NCI-H748 (cell line): ENCODE measurements at regions not wholly inside any gene's neighbourhood (a gene's known extent, or its start where the extent isn't known, plus 50 kb on each side); places are given as distances from the start of the nearest gene placed in this dataset.
"Not testable (repeated sequence)": the region's sequence is repeated elsewhere in the genome, so short reads cannot be mapped to it uniquely, and the experiment has no call there.

Experiments
- DNase-seq: peaks from one replicate; lab custom pipeline; 2025; ENCODE audit not compliant: unreplicated experiment; lab: John Stamatoyannopoulos, UW

DNA sequence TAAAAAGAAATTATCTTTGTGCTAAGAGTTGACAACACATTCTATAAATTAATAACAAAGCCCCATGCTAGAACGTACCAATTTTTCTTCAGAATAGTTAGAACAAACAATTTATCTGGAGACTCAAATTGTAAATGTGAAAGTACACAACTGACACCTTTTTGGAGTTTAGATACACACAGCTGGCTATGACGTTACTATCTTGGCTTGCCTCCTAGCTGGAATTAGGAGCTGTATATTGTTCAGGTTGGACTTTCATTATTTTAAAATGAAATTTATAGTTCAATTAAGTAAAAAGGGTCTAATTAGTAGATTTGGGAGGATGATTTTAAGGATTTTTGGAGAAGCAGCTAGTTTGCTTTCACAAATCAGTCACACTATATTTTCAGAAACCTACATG lies 393.9 kb upstream of the RIOK2 start:
- no peak for DNase-seq

DNA sequence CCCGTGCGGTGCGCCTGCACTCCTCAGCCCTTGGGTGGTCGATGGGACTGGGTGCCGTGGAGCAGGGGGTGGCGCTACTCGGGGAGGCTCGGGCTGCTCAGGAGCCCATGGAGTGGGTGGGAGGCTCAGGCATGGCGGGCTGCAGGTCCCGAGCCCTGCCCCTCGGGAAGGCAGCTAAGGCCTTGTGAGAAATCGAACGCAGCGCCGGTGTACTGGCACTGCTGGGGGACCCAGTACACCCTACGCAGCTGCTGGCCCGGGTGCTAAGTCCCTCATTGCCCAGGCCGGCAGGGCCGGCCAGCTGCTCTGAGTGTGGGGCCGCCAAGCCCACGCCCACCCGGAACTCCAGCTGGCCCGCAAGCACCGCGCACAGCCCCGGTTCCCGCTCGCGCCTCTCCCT lies 396.9 kb upstream of the RIOK2 start:
- not testable (repeated sequence) for DNase-seq

DNA sequence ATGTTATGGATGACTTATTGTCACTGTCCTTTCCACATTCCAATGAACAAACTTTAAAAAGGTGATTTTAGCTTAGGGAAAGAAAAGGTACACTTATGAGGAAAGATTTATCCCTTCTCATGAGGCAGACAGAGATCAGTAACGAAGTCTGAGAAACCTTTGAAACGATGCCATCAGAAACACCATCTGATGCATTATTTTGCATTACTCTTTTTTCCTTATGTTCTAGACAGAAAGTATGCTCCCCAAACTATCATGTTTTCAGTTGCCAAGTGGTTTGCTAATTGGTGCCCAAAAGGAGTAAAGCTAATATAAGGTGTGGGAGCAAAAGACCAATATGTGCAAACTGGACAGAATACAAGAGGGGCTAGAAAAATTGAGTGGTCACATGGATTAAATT lies 397.7 kb upstream of the RIOK2 start:
- DNase-seq: no peak

DNA sequence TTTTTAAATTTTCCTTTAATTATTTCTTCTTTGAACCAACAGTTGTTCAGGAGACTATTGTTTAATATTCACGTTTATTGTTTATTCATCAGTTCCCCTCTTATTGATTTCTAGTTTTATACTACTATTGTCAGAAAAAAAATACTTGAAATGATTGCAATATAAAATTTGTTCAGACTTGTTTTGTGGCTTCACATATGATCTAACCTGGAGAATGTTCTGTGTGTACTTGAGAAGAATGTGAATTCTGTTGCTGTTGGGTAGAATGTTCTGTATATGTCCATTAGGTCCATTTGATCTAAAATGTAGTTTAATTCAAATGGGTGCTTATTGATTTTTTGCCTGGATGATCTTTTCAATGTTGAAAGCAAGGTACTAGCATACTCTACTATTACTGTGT lies 408.7 kb upstream of the RIOK2 start:
- no peak for DNase-seq

DNA sequence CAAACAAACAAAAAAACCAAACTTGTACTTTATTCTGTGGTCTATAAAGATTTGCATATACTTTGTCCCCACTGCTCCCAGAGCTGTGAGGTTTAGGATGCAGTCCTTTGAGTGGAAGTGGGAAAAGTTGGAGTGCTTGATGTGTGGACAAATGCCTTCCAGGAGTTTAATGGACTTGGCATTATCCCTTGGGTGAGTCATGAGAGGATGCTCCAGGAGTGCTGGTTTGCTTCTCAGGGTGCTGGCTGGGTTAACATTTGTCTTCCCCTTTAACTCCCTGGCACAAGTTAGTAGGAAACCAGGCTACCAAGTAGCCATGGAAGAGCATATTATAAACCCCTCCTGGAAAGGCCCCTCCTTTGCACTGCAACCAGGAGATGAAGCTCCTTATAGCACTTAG lies 417.4 kb upstream of the RIOK2 start:
- DNase-seq: no peak

DNA sequence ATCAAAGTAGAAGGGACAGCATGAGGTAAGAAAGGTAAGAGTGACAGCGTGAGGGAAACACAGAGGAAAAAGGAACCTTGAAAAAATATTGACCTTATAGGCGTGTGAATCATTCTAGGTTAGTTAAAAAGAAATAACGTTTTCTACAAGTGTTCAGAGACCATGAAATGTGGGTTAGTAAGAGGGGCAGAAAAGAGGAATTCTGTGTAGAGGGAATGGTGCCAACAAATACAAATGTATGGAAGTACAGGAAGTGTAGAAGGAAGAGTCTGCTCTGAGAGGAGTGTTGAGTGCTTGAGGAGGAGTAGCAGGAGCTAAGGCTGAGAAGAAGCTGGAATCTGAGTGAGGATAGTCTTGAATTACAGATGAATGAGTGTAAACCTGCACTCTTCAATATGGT lies 418.6 kb upstream of the RIOK2 start:
- no peak for DNase-seq

DNA sequence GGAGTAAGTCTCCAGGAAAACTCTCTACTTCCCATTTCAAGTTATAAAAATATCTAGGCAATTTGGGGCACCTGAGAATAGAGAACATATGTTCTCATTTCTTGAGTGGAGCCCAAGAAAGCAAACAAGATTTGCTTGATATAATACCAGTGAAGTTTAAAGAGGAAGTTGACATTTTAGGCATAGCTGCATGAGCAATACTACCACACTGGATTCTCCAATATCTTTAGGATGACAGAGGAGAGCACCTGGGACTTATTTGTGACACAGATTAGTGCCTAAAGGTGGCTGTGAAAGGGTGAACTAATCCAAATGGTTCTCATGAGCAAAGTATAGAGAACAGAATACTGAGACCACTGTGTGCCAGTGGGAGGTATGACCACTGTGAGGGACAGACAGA lies 423.5 kb upstream of the RIOK2 start:
- DNase-seq: no peak

DNA sequence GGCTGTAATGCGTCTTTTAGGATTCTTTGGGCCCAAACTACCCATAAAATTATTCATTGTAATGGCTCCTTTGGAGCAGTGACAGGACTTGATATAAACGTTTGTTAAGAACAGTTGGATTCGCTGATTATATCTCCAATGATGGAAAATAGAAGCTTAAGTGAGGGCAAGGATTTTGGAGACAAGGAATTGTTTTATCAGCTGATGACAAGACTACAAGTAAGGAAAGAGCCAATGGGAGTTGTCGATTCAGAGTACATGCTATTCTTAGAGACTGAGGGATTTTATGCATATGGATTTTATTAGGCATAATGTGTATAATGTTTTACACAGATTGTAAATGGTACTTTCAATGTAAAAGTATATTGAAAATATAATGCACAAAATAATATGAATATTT lies 425.5 kb upstream of the RIOK2 start:
- DNase-seq: no peak

DNA sequence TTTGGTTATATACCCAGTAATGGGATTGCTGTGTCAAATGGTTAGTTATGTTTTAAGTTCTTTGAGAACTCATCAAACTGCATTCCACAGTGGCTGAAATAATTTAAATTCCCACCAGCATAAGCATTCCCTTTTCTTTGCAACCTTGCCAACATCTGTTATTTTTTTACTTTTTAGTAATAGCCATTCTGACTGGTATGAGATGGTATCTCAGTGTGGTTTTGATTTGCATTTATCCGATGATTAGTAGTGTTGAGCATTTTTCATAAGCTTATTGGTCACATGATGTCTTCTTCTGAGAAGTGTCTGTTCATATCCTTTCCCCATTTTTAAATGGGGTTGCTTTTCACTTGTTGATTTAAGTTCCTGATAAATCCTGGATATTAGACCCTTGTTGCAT lies 435.7 kb upstream of the RIOK2 start:
- DNase-seq: no peak

DNA sequence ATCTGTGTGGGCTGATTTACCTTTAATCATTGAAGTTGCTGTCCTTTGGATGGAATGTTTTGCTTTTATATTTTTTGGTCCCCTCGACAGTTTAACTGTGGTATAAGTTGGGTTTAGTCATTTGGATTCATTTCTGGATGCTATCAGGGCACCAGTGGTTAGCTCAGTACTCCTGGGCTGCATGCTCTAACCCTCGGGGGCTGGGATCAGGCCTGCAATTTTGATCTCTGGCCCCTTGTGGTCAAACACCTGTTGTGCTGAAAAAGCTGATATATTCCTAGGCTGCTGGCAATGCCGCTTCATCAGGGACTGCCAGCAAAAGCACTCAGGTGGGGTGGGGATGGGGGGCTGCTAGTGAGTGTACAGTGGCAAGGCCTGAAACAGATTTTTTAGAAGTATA lies 440.4 kb upstream of the RIOK2 start:
- no peak for DNase-seq

DNA sequence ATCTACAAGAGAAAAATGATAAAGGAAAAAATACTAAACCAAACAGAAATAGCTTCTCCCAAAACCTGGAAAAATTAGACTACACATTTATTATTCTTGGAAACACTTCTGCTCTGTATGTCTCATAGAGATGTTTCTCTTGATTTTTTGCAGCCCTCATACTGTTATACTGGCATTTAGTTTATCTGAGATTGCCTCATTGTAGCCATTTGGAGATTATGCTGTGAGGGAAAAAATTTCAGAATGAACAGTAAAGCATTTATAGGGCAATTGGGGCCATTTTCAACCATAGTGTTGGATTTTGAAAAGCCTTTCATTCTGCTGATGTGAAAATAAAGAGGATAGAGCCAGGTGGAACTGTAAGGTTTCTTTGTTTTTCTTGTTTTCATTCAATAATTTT lies 441.8 kb upstream of the RIOK2 start:
- no peak for DNase-seq

DNA sequence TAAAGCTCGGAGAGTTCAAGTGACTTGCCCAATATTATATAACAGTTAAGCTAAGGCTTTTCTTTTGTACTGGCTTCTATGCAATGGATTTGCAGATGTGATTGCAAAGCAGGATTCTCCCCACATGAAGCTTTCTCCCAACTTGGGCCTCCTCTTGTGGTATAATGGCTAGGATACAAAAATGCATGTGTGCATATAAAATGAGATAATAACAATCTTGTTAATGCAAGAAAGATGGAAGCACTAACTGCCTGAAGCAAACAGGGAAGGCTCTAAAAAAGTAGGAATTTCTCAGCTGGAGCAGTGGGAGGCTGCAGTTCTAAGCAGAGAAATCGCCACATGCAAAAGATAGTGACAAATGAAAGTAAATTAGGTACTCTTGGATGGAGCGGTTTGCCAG lies 444.2 kb upstream of the RIOK2 start:
- DNase-seq: no peak

DNA sequence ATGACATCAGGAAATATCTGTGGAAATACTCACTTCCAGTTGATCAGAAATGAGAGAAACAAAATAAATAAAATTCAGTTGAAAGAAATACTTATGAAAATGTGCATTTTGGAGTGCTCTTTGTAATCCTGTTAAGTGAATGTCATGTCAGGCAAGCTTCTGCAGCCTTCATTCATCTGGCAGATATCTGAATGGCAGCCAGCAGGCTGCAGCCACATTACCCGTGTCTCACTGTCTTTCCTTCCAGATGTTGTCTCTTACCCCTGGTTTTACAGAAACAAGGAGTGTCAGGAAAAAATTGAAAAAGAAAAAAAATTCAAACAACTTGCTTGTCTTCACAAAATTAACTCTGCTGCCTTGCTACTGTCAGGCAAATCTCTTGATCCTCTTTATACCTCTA lies 445.0 kb upstream of the RIOK2 start:
- DNase-seq: no peak

DNA sequence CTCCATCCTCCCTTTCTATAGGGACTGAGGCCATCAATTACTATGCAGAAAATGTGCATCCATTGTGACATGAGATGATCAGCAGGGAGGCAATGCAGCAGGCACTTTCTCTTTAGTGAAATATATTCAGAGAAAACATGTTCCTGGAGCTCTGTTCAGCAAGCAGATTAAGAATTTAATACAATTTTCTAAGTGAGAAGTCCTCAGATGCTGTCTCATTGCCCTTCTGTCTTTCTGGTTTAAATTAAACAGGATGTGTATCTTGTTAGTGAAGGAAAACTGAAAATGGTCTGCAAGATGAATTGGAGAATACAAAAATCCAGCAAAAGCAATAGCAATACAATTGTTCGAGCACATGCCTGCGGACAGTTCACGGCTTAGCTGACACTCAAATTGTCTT lies 445.8 kb upstream of the RIOK2 start:
- DNase-seq: no peak

DNA sequence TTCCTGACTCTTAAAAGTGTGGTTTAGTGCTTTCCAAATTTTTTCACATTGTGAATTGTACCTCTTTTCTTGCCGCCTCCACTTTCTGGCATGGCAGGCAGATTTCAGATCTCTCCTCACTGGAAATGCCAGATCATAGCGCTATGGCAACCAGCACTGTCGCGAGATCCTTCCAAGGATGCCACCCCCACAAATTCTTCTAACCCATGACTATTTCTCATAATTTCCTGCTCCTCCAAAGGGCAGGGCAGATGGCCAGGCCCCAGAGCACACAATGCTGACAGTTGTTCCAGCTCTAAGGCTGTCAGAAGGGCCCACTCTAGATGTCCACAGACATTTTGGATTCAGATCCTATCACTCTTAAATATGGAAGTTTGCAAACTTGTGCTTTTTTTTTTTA lies 446.2 kb upstream of the RIOK2 start:
- DNase-seq: no peak

DNA sequence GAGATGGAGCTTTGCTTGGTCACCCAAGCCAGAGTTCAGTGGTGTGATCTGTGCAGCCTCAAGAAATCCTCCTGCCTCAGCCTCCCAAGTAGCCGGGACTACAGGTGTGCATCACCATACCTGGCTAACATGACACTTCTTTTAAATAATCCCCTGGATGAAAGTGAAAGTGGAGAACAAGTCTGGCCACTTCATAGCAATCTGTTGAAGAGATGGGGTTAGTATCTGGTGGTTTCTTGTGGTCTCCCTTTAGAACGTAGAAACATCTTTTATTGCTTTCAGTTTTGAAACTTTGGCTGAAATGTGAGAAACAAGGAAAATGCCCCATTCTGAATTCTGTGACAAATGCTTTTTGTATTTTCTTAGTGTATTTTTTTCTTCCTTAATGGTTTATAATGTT lies 452.5 kb upstream of the RIOK2 start:
- DNase-seq: no peak

DNA sequence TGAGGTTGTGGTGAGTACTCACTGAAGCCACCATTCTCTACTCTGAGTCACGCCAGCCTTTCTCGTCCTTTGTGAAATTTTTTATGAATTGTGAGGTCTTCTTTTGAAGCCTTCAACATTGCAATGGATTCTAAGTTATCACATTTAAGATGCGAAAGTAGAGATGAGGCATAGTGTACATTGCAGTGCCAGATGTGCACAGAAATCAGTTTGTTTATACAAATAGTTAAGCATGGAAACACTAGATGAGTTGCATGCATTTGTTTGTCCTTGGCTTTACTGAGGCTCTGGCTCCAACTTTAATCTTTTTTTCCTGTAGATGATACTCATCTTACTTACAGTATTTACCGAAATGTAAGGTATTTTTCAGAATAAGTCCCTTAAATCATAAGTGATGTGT lies 453.7 kb upstream of the RIOK2 start:
- DNase-seq: no peak

DNA sequence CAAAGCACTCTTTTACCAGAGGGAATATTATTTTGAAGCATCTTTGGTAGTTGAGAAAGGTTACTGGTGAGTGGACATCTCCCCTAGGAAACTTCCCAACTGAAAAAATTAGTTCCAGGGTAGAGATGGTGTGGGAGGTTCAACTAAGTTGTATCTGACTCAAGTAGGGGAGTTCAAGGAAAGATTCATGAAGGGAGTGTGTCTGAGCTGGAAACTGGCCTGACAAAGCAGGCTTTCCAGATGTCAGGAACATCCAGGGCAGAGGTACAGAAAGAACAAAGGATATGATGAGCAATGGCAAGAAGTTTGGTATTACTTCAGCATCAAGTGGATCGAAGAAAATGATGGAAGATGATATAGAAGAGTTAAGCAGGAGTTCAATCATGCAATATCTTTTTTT lies 458.0 kb upstream of the RIOK2 start:
- DNase-seq: no peak

DNA sequence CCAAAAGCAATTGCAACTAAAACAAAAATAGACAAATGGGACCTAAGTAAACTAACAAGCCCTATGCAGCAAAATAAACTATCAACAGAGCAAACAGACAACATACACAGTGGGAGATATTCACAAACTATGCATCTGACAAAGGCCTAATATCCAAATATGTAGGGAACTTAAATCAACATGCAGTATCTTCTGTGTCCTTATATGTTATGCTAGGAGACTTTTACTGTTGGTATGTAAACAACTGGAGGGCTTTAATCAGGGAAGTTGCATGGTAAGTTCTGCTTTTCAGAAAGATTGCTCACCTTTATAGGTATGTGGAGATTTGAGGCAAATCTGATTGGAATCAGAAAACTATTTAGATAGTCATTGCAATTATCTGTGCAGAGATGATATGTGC lies 461.2 kb upstream of the RIOK2 start:
- no peak for DNase-seq

DNA sequence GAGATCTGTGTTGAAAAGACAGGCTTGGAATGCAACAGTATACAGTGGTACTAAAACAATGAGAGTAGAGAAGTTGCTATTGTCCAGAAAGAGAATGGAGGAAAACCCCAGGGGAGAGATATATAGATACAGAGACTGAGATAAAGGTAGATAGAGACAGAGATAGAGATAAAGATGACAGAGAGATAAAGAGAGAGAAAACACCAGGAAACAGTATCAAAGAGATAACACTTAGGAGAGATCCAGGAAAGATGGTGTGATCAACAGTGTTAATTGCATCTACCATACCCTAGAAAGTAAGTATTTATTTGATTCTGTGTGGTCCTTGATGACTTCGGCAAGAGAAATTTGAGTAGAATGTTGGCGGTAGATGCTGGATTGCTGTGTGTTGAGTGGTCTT lies 461.8 kb upstream of the RIOK2 start:
- no peak for DNase-seq

DNA sequence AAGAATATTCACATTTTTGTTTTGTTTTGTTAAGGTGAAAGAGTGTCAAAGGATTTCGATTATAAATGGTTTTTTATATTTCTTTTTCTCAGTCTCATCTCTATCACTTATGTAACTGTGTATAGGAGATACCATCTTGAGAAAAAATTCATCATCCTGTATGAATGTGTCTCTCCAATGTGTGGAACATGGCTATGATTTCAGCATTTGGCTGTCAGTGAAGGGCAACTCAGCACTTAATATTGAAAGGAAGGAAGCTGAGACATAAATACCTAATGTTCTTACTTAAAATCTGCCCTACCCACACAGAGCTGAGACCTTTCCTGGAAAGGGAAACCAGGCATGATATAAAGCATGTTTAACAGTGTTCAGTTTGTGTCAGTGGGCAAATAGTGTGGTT lies 474.2 kb upstream of the RIOK2 start:
- DNase-seq: no peak

DNA sequence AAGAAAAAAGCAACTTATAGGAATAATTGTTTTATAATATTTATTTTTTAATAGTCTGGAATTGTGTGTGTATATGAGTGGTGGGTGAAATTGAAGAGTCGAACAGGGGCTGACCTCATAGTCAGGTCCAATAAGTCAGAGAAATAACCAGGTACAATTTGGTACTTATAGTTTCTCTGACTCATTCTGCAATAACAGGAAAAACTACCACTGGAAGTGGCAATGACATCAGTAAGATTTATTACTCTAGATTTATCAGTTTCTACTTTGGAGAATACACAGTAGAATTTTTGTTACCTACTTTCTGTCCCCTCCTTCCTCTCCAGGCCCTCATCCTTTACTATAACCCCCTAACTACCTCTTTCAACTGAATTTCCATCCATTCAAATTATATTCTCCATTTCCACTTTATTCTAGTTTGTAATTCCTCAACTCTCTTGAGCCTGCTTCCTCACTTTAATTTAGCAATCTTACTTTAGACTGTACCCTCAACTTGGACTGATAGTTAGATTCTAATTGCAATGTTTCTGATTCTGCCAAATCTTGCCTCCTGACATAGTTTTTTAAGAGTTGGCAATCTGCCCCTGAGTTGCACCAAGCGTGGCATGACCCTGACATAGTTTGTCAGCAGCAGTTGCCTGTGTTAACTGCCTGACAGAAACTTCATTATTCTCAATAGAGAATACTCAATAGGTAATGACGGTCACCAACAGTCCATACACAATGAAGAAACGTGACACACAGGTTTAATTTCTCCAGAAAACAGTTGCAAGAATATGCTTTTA lies 475.3 kb upstream of the RIOK2 start:
- DNase-seq: no peak

DNA sequence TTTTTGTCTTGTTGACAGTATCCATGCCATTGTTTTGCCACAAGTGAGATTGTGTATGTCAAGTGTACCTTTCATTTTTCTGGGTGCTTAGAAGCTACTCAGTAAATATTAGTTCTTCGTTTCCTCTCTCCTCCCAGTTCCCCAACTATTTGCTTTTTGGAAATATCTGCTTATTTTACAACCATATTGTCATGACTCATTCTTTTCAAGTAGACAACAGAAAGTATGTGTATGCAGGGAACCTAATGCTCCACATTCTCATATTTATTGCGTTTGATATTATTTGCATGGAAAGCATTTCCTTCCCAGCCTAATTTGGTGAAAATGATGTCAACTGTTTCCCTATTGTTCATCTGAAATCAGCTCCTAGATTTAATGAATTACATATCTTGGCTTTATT lies 483.7 kb upstream of the RIOK2 start:
- no peak for DNase-seq

DNA sequence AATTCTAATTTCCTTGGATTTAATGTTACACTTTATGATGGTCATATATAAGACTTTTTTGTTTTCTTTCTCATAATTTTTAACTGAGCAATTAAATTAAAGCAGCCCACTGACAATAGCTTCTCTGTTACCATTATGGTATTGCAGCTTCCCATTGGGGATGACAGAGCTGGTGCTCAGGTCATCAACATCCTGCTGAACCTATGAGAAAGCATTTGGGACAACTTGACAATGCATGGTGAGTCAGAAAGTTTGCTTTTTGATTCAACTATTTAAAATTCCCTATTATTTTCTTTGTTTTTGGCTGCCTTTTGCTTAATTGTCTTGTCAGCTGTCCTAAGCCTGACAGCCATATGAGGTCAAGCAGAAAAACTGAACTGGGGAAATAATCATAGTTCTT lies 487.4 kb upstream of the RIOK2 start:
- DNase-seq: no peak
